ENCODE measurements at regions not wholly inside any gene's neighbourhood (a gene's known extent, or its start where the extent isn't known, plus 50 kb on each side); places are given as distances from the start of the nearest gene placed in this dataset.

- FAIRE-seq (no peak), DNase-seq (ENCODE audit: low read depth, low spot score) (no peak)
- no peak overlapping the region for H3K9ac ChIP-seq (replicated peaks; ENCODE audit: extremely low read depth, insufficient read depth, low read length)
- intact Hi-C loops (cut with micrococcal nuclease) (no loop called here), dilution Hi-C loops (cut with MboI; ENCODE audit: extremely low pct_ligation_motif_present, low sequenced_read_pairs) (no loop called here)
- no peaks in the 10 kb centered on the region for H3K4me1 ChIP-seq (ENCODE audit: control insufficient read depth, extremely low read depth, insufficient read depth, low read length)
- POLR2A ChIA-PET: no interaction called here
- no peak overlapping the region for H3K4me2 ChIP-seq (ENCODE audit: insufficient read depth, low read length)
- no TSS peak for BruUV-seq (replicated peaks)
- peaks cover 0 to 8% of the 10 kb centered on the region in 2 experiments for H3K27me3 ChIP-seq (ENCODE audit: control insufficient read depth in 2 of 2, insufficient read depth in 2 of 2, low read length in 2 of 2)
- H3K9me1 ChIP-seq (replicated peaks; ENCODE audit: control insufficient read depth, extremely low read depth, insufficient read depth, low read length): no peaks in the 10 kb centered on the region
- no peak overlapping the region for H3K4me3 ChIP-seq (replicated peaks in 1 of 3; ENCODE audit: insufficient read depth in 1 of 3, low read depth in 1 of 3, low read length in 3 of 3)
- H3K79me2 ChIP-seq (ENCODE audit: control insufficient read depth, insufficient read depth, low read length): no peaks in the 10 kb centered on the region
- H3K27ac ChIP-seq (ENCODE audit: insufficient read depth, low read depth, low read length): no peak overlapping the region
- no peak overlapping the region for H2AFZ ChIP-seq (ENCODE audit: low read depth, low read length)
- no peak for TF ChIP-seq GATA2 (IDR thresholded peaks at IDR 0.05; ENCODE audit: insufficient read depth, insufficient read length, low read depth, low read length)
- no peak for TF ChIP-seq JUN (IDR thresholded peaks at IDR 0.05; ENCODE audit: borderline replicate concordance, insufficient read depth, insufficient read length, low read depth)
- no peak for TF ChIP-seq FOS (IDR thresholded peaks at IDR 0.05; ENCODE audit: borderline replicate concordance, insufficient read depth, low read length)
- no peak for TF ChIP-seq POLR2A (IDR thresholded peaks at IDR 0.05; ENCODE audit: low read depth, low read length)
- no peak for TF ChIP-seq EZH2 (IDR thresholded peaks at IDR 0.05; ENCODE audit: borderline replicate concordance, low read depth, low read length, severe bottlenecking)
- no peak for TF ChIP-seq MAX (IDR thresholded peaks at IDR 0.05; ENCODE audit: insufficient read depth, insufficient read length)
- TF ChIP-seq, protein P1, sequence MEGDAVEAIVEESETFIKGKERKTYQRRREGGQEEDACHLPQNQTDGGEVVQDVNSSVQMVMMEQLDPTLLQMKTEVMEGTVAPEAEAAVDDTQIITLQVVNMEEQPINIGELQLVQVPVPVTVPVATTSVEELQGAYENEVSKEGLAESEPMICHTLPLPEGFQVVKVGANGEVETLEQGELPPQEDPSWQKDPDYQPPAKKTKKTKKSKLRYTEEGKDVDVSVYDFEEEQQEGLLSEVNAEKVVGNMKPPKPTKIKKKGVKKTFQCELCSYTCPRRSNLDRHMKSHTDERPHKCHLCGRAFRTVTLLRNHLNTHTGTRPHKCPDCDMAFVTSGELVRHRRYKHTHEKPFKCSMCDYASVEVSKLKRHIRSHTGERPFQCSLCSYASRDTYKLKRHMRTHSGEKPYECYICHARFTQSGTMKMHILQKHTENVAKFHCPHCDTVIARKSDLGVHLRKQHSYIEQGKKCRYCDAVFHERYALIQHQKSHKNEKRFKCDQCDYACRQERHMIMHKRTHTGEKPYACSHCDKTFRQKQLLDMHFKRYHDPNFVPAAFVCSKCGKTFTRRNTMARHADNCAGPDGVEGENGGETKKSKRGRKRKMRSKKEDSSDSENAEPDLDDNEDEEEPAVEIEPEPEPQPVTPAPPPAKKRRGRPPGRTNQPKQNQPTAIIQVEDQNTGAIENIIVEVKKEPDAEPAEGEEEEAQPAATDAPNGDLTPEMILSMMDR (IDR thresholded peaks at IDR 0.05; ENCODE audit: extremely low read depth in 1 of 2, insufficient read depth in 1 of 2, low read depth in 1 of 2, low read length in 2 of 2): no peak
- CTCF ChIA-PET: interaction anchor here (1.4 kb wide), 1 partner anchor 22 kb away, joined by 6 read pairs; no protein-coding TSS in a partner anchor
- no peaks in the 10 kb centered on the region for H4K20me1 ChIP-seq (replicated peaks; ENCODE audit: control insufficient read depth, extremely low read depth, insufficient read depth, low read length)
- no peaks in the 10 kb centered on the region for H3K36me3 ChIP-seq (ENCODE audit: control insufficient read depth in 2 of 2, extremely low read depth in 1 of 2, insufficient read depth in 2 of 2, low read length in 2 of 2)
- H3K9me3 ChIP-seq (replicated peaks; ENCODE audit: control insufficient read depth, insufficient read depth, low read length): no peaks in the 10 kb centered on the region
Measured at GRCh38 chr5:61680247-61680646, 348.2 kb downstream of the ZSWIM6 start.
